H1 (cell line): ENCODE measurements at regions not wholly inside any gene's neighbourhood (a gene's known extent, or its start where the extent isn't known, plus 50 kb on each side); places are given as distances from the start of the nearest gene placed in this dataset.
"Not testable (repeated sequence)": the region's sequence is repeated elsewhere in the genome, so short reads cannot be mapped to it uniquely, and the experiment has no call there.

Experiments used
- CTCF ChIA-PET: fragments of 300-600 bp; sonication (Branson Sonifier 250); formaldehyde crosslinking; loops from one replicate; lab custom pipeline; 2021; ENCODE audit not compliant: partially characterized antibody; lab: Charles Lee
- POLR2A ChIA-PET: fragments of 300-600 bp; sonication (Branson Sonifier 250); formaldehyde crosslinking; loops from one replicate; lab custom pipeline; 2021; ENCODE audit warnings: inconsistent platforms; ENCODE audit not compliant: partially characterized antibody; lab: Charles Lee
- DNase-seq, 2 experiments: peaks; one replicate each; pipeline versions ENCODE4 v3.0.0 to v3.0.0-alpha.2; 2010 to 2022; ENCODE audit warnings: low spot score in 2 of 2, low read depth in 1 of 2, mixed read lengths in 1 of 2
- FAIRE-seq: peaks from 2 replicates; lab custom pipeline; 2011; peaks lifted over from hg19 to GRCh38; lab: Jason Lieb, UNC
- H2AFZ ChIP-seq: 2 replicates; pipeline ENCODE4 v1.8.1; 2012; ENCODE audit warnings: low read length, inconsistent platforms
- H2AK5ac ChIP-seq: 2 replicates; pipeline ENCODE4 v1.6.1; 2013; ENCODE audit warnings: low read depth, low read length
- H2BK120ac ChIP-seq: replicated peaks from 2 replicates; pipeline ENCODE3; 2013; ENCODE audit warnings: low read depth, low read length, inconsistent platforms
- H2BK12ac ChIP-seq: 2 replicates; pipeline ENCODE4 v1.6.1; 2013; ENCODE audit warnings: low read depth, low read length
- H2BK15ac ChIP-seq: 2 replicates; pipeline ENCODE4 v1.6.1; 2013; ENCODE audit warnings: low read length
- H2BK20ac ChIP-seq: 2 replicates; pipeline ENCODE4 v1.6.1; 2013; ENCODE audit warnings: low read length
- H2BK5ac ChIP-seq: 2 replicates; pipeline ENCODE4 v1.6.1; 2013; ENCODE audit warnings: low read depth, low read length
- H3K14ac ChIP-seq: 2 replicates; pipeline ENCODE4 v1.6.1; 2013; ENCODE audit warnings: inconsistent platforms; ENCODE audit not compliant: insufficient read length
- H3K18ac ChIP-seq: 2 replicates; pipeline ENCODE4 v1.6.1; 2013; ENCODE audit warnings: low read length; ENCODE audit errors: extremely low read depth
- H3K23ac ChIP-seq: 2 replicates; pipeline ENCODE4 v1.6.1; 2013; ENCODE audit warnings: inconsistent platforms; ENCODE audit not compliant: insufficient read length
- H3K23me2 ChIP-seq: 2 replicates; pipeline ENCODE4 v1.6.1; 2013; ENCODE audit warnings: low read depth, low read length
- H3K27ac ChIP-seq: 2 replicates; pipeline ENCODE4 v1.6.1; 2011; ENCODE audit warnings: low read depth, low read length, inconsistent platforms
- H3K27me3 ChIP-seq, 4 experiments: replicated peaks in 1 of 4; 1 replicate in 1 of 4; 2 replicates in 3 of 4; pipeline versions ENCODE4 v1.6.1 to v1.8.1; 2011 to 2013; ENCODE audit warnings: low read length in 3 of 4, mild to moderate bottlenecking in 3 of 4, inconsistent platforms in 2 of 4, mixed read lengths in 2 of 4, moderate library complexity in 1 of 4; ENCODE audit not compliant: control insufficient read depth in 3 of 4, insufficient read depth in 3 of 4; ENCODE audit errors: extremely low read depth in 1 of 4
- H3K36me3 ChIP-seq, 4 experiments: 2 replicates each; pipeline versions ENCODE4 v1.6.1 to v1.8.1; 2011 to 2013; ENCODE audit warnings: mild to moderate bottlenecking in 4 of 4, low read length in 3 of 4, moderate library complexity in 2 of 4, control low read depth in 1 of 4, inconsistent platforms in 1 of 4; ENCODE audit not compliant: insufficient read depth in 4 of 4, control insufficient read depth in 2 of 4
- H3K4ac ChIP-seq: replicated peaks from 2 replicates; pipeline ENCODE3; 2013; ENCODE audit warnings: low read length, low read depth, mixed read lengths, inconsistent platforms; ENCODE audit not compliant: insufficient read length
- H3K4me1 ChIP-seq, 4 experiments: replicated peaks in 1 of 4; 1 replicate in 1 of 4; 2 replicates in 3 of 4; pipeline versions ENCODE4 v1.6.1 to v1.8.1; 2011 to 2013; ENCODE audit warnings: low read length in 3 of 4, inconsistent platforms in 2 of 4, mixed read lengths in 1 of 4; ENCODE audit not compliant: insufficient read depth in 4 of 4, control insufficient read depth in 3 of 4
- H3K4me2 ChIP-seq, 2 experiments: 2 replicates each; pipeline versions ENCODE4 v1.6.1 to v1.8.1; 2011 to 2013; ENCODE audit warnings: low read depth in 2 of 2, low read length in 2 of 2, control low read depth in 1 of 2, inconsistent platforms in 1 of 2, mild to moderate bottlenecking in 1 of 2; ENCODE audit not compliant: insufficient read depth in 1 of 2
- H3K4me3 ChIP-seq, 4 experiments: fragments of 200-600, 300-600 bp in 1 of 4; sonication (generic), shearing (Covaris generic), sonication (Bioruptor Twin) in 1 of 4; 2 replicates each; pipeline versions ENCODE4 v1.5.1 to v1.8.1; 2011 to 2016; ENCODE audit warnings: low read length in 4 of 4, low read depth in 3 of 4, control low read depth in 2 of 4, inconsistent platforms in 2 of 4, mild to moderate bottlenecking in 2 of 4, mixed read lengths in 1 of 4, moderate library complexity in 1 of 4; ENCODE audit not compliant: insufficient read depth in 2 of 4; ENCODE audit errors: extremely low read depth in 1 of 4
- H3K56ac ChIP-seq: replicated peaks from 2 replicates; pipeline ENCODE3; 2013; ENCODE audit warnings: low read depth, mild to moderate bottlenecking, mixed read lengths, low read length, inconsistent platforms; ENCODE audit not compliant: insufficient read length
- H3K79me1 ChIP-seq: 2 replicates; pipeline ENCODE4 v1.6.1; 2013; ENCODE audit warnings: low read depth, low read length, control low read depth
- H3K79me2 ChIP-seq, 2 experiments: 2 replicates each; pipeline versions ENCODE4 v1.6.1 to v1.8.1; 2012 to 2013; ENCODE audit warnings: low read length in 2 of 2, mild to moderate bottlenecking in 2 of 2, inconsistent platforms in 1 of 2; ENCODE audit not compliant: insufficient read depth in 2 of 2, control insufficient read depth in 1 of 2
- H3K9ac ChIP-seq, 4 experiments: replicated peaks in 1 of 4; 1 replicate in 1 of 4; 2 replicates in 3 of 4; pipeline versions ENCODE4 v1.6.1 to v1.8.1; 2011 to 2013; ENCODE audit warnings: low read depth in 3 of 4, low read length in 3 of 4, control low read depth in 2 of 4, mild to moderate bottlenecking in 2 of 4, moderate library complexity in 2 of 4, inconsistent platforms in 1 of 4; ENCODE audit errors: extremely low read depth in 1 of 4
- H3K9me3 ChIP-seq, 2 experiments: 2 replicates each; pipeline versions ENCODE4 v1.6.1 to v1.8.1; 2012 to 2013; ENCODE audit warnings: mild to moderate bottlenecking in 2 of 2, moderate library complexity in 2 of 2, control low read depth in 1 of 2, inconsistent platforms in 1 of 2, low read depth in 1 of 2, low read length in 1 of 2, mixed read lengths in 1 of 2; ENCODE audit not compliant: insufficient read depth in 2 of 2
- H4K20me1 ChIP-seq, 2 experiments: replicated peaks in 1 of 2; 2 replicates each; pipeline versions ENCODE3 to v1.8.1; 2011 to 2013; ENCODE audit warnings: inconsistent platforms in 2 of 2, low read length in 2 of 2, mild to moderate bottlenecking in 1 of 2; ENCODE audit not compliant: insufficient read depth in 2 of 2, control insufficient read depth in 1 of 2
- H4K5ac ChIP-seq: 2 replicates; pipeline ENCODE4 v1.6.1; 2013; ENCODE audit warnings: low read length, low read depth, mixed read lengths, inconsistent platforms; ENCODE audit not compliant: insufficient read length
- H4K8ac ChIP-seq: 2 replicates; pipeline ENCODE4 v1.8.0; 2013; ENCODE audit warnings: mild to moderate bottlenecking, moderate library complexity, low read length, inconsistent platforms; ENCODE audit not compliant: insufficient read depth; ENCODE audit errors: extremely low read depth
- H4K91ac ChIP-seq: replicated peaks from 2 replicates; pipeline ENCODE3; 2013; ENCODE audit warnings: low read length, mixed read lengths, inconsistent platforms; ENCODE audit not compliant: insufficient read length
- CEBPB ChIP-seq: IDR thresholded peaks from 2 replicates; pipeline ENCODE4 v1.6.1; 2012; ENCODE audit warnings: low read depth, low read length
- WGBS, 2 experiments: shearing (Covaris generic) in 1 of 2; methylation state at CpG; one replicate each; pipeline versions ENCODE4 v1.1.6 to v1.1.7; 2013 to 2015; ENCODE audit warnings: low lambda C conversion rate in 2 of 2, mixed read lengths in 2 of 2, inconsistent platforms in 1 of 2, low coverage in 1 of 2, missing lambda C conversion rate in 1 of 2; ENCODE audit not compliant: insufficient replicate concordance in 2 of 2, insufficient coverage in 1 of 2, insufficient read length in 1 of 2; ENCODE audit errors: extremely low coverage in 1 of 2, missing lambda C conversion rate in 1 of 2; 5-methylcytosine and 5-hydroxymethylcytosine counted together

- H2BK15ac ChIP-seq = not testable (repeated sequence)
- TF ChIP-seq CEBPB = peak; percentile 88
- TF ChIP-seq, all 59 proteins: peak for 1; not testable (repeated sequence) for 58
- H3K4me3 ChIP-seq, H2BK5ac ChIP-seq, H3K9ac ChIP-seq, H3K79me1 ChIP-seq, H3K27me3 ChIP-seq, H3K4me2 ChIP-seq, H4K8ac ChIP-seq, H3K79me2 ChIP-seq, H2BK12ac ChIP-seq, CTCF ChIA-PET, H3K23me2 ChIP-seq, H4K5ac ChIP-seq, H3K23ac ChIP-seq, H4K91ac ChIP-seq, H2BK20ac ChIP-seq, H3K18ac ChIP-seq, POLR2A ChIA-PET, H4K20me1 ChIP-seq, H3K56ac ChIP-seq, H2AK5ac ChIP-seq, H3K14ac ChIP-seq, H3K4me1 ChIP-seq, H3K36me3 ChIP-seq, H2BK120ac ChIP-seq, H2AFZ ChIP-seq, DNase-seq, H3K27ac ChIP-seq, H3K4ac ChIP-seq, FAIRE-seq: not testable (repeated sequence)
- H3K9me3 ChIP-seq = peaks cover 16 to 24% of the 10 kb centered on the region in 2 experiments
- WGBS, 2 experiments = 89% methylated on average over 4 of the region's 4 CpGs; no CpG with 5 or more reads in 1 of the 2 experiments
Measured at GRCh38 chr22:12384612-12385011, 3143.4 kb upstream of the OR11H1 start.
